SK-N-SH treated with all-trans-retinoic acid at 6 μM for 48 hours (cell line): ENCODE measurements at regions not wholly inside any gene's neighbourhood (a gene's known extent, or its start where the extent isn't known, plus 50 kb on each side); places are given as distances from the start of the nearest gene placed in this dataset.

Experiments
- ATAC-seq: fragments of 200-7000 bp; cut with Tn5 transposase; 3 replicates; pipeline ENCODE4 v1.9.1; 2020; ENCODE audit warnings: mild to moderate bottlenecking, moderate library complexity
- ARNTL ChIP-seq: fragments of 450-650 bp; formaldehyde crosslinking; IDR thresholded peaks from 2 replicates; pipeline ENCODE4 v1.5.0; 2020; ENCODE audit warnings: low read depth, mild to moderate bottlenecking, moderate library complexity, borderline replicate concordance
- BACH2 ChIP-seq: fragments of 250-450 bp; sonication (Bioruptor Pico); IDR thresholded peaks from 2 replicates; pipeline ENCODE4 v1.9.0; 2021; ENCODE audit warnings: mild to moderate bottlenecking, borderline replicate concordance
- CREB5 ChIP-seq: fragments of 250-450 bp; sonication (Bioruptor Pico); IDR thresholded peaks from 2 replicates; pipeline ENCODE4 v1.5.1; 2020; ENCODE audit warnings: low read depth, mild to moderate bottlenecking, moderate library complexity
- CSDC2 ChIP-seq: fragments of 250-450 bp; sonication (Bioruptor Pico); IDR thresholded peaks from 2 replicates; pipeline ENCODE4 v1.5.0; 2020; ENCODE audit warnings: mild to moderate bottlenecking, moderate library complexity
- CSRNP3 ChIP-seq: fragments of 250-450 bp; sonication (Bioruptor Pico); IDR thresholded peaks from 2 replicates; pipeline ENCODE4 v1.5.1; 2021; ENCODE audit warnings: mild to moderate bottlenecking, moderate library complexity
- GLIS3 ChIP-seq: fragments of 250-450 bp; sonication (Bioruptor Pico); IDR thresholded peaks from 2 replicates; pipeline ENCODE4 v1.5.0; 2020; ENCODE audit warnings: mild to moderate bottlenecking, moderate library complexity
- ISL1 ChIP-seq: fragments of 250-450 bp; sonication (Bioruptor Pico); IDR thresholded peaks from 2 replicates; pipeline ENCODE4 v2.1.2; 2022; ENCODE audit warnings: mild to moderate bottlenecking, moderate library complexity
- PATZ1 ChIP-seq: fragments of 250-450 bp; sonication (Bioruptor Pico); IDR thresholded peaks from 2 replicates; pipeline ENCODE4 v1.8.0; 2020; ENCODE audit warnings: mild to moderate bottlenecking, moderate library complexity, borderline replicate concordance
- POU6F1 ChIP-seq: fragments of 250-450 bp; sonication (Bioruptor Pico); IDR thresholded peaks from 2 replicates; pipeline ENCODE4 v1.8.0; 2021; ENCODE audit warnings: low read depth, mild to moderate bottlenecking, moderate library complexity, borderline replicate concordance
- PPARA ChIP-seq: fragments of 250-450 bp; sonication (Bioruptor Pico); IDR thresholded peaks from 2 replicates; pipeline ENCODE4 v1.5.0; 2020; ENCODE audit warnings: mild to moderate bottlenecking, borderline replicate concordance
- RARB ChIP-seq: fragments of 250-450 bp; sonication (Bioruptor Pico); IDR thresholded peaks from 2 replicates; pipeline ENCODE4 v1.8.0; 2021; ENCODE audit warnings: mild to moderate bottlenecking, moderate library complexity
- SNAI2 ChIP-seq: fragments of 250-450 bp; sonication (Bioruptor Pico); IDR thresholded peaks from 2 replicates; pipeline ENCODE4 v1.5.0; 2020; ENCODE audit warnings: mild to moderate bottlenecking, moderate library complexity
- TCF4 ChIP-seq: fragments of 250-450 bp; sonication (Bioruptor Pico); IDR thresholded peaks from 2 replicates; pipeline ENCODE4 v1.8.0; 2021; ENCODE audit warnings: mild to moderate bottlenecking, moderate library complexity, borderline replicate concordance
- TOX ChIP-seq: fragments of 250-450 bp; sonication (Bioruptor Pico); IDR thresholded peaks from 2 replicates; pipeline ENCODE4 v1.8.0; 2021; ENCODE audit warnings: mild to moderate bottlenecking, moderate library complexity, borderline replicate concordance
- ZC3H10 ChIP-seq: fragments of 250-450 bp; sonication (Bioruptor Pico); IDR thresholded peaks from 2 replicates; pipeline ENCODE4 v1.5.1; 2021; ENCODE audit warnings: mild to moderate bottlenecking, moderate library complexity
- ZFP3 ChIP-seq: fragments of 250-450 bp; sonication (Bioruptor Pico); IDR thresholded peaks from 2 replicates; pipeline ENCODE4 v1.5.0; 2020; ENCODE audit warnings: mild to moderate bottlenecking, moderate library complexity
- ZFP30 ChIP-seq: fragments of 450-650 bp; formaldehyde crosslinking; IDR thresholded peaks from 2 replicates; pipeline ENCODE4 v1.5.0; 2022; ENCODE audit warnings: mild to moderate bottlenecking, moderate library complexity
- ZNF565 ChIP-seq: fragments of 450-650 bp; formaldehyde crosslinking; conservative IDR thresholded peaks from 2 replicates; pipeline ENCODE4 v1.5.0; 2020; ENCODE audit warnings: low read depth, mild to moderate bottlenecking, moderate library complexity
- ZNF70 ChIP-seq: fragments of 450-650 bp; formaldehyde crosslinking; IDR thresholded peaks from 2 replicates; pipeline ENCODE4 v1.5.0; 2020; ENCODE audit warnings: mild to moderate bottlenecking, moderate library complexity

GRCh38 chr9:28747351-28747985 lies 1174.2 kb upstream of the C9orf72 start:
- no peak; the same call in 2 of the 3 replicates for ATAC-seq
- peak; percentile 68 for TF ChIP-seq ISL1 (CRISPR knock-in tag)
- no peak for TF ChIP-seq CREB5 (CRISPR knock-in tag)

GRCh38 chr9:28750136-28750535 lies 1176.9 kb upstream of the C9orf72 start:
- no peak for ATAC-seq

GRCh38 chr9:28758341-28758740 lies 1185.1 kb upstream of the C9orf72 start:
- ATAC-seq, result no peak
- no peak for TF ChIP-seq BACH2 (CRISPR knock-in tag)
- TF ChIP-seq RARB, result no peak
- no peak for TF ChIP-seq POU6F1
- TF ChIP-seq PPARA (CRISPR knock-in tag), result no peak
- no peak for TF ChIP-seq CSDC2
- no peak for TF ChIP-seq ZFP3 (CRISPR knock-in tag)
- no peak for TF ChIP-seq PATZ1 (CRISPR knock-in tag)
- TF ChIP-seq GLIS3, result no peak
- TF ChIP-seq ZFP30, result no peak
- no peak for TF ChIP-seq TOX (CRISPR knock-in tag)
- TF ChIP-seq ZNF70 (CRISPR knock-in tag), result no peak

More at GRCh38 chr9:28750136-28750535, 1176.9 kb upstream of the C9orf72 start:
- TF ChIP-seq CREB5 (CRISPR knock-in tag), result no peak
- no peak for TF ChIP-seq TCF4
- no peak for TF ChIP-seq SNAI2 (CRISPR knock-in tag)
- no peak for TF ChIP-seq ZC3H10 (CRISPR knock-in tag)
- no peak for TF ChIP-seq ZNF565
- TF ChIP-seq ISL1 (CRISPR knock-in tag), result no peak
- no peak for TF ChIP-seq RARB
- TF ChIP-seq GLIS3, result no peak
- TF ChIP-seq PATZ1 (CRISPR knock-in tag), result no peak
- no peak for TF ChIP-seq POU6F1
- TF ChIP-seq TOX (CRISPR knock-in tag), result no peak
- TF ChIP-seq CSDC2, result no peak
- no peak for TF ChIP-seq ZNF70 (CRISPR knock-in tag)
- TF ChIP-seq ZFP3 (CRISPR knock-in tag), result no peak
- TF ChIP-seq ARNTL, result no peak
- TF ChIP-seq ZFP30, result no peak
- no peak for TF ChIP-seq CSRNP3
- no peak for TF ChIP-seq PPARA (CRISPR knock-in tag)
